HUES64 (cell line): ENCODE measurements at regions not wholly inside any gene's neighbourhood (a gene's known extent, or its start where the extent isn't known, plus 50 kb on each side); places are given as distances from the start of the nearest gene placed in this dataset.

Source experiments
- H3K27ac ChIP-seq: 2 replicates; pipeline ENCODE4 v1.7.0; 2013; ENCODE audit warnings: low read depth, low read length, inconsistent platforms
- H3K27me3 ChIP-seq: 2 replicates; pipeline ENCODE4 v1.6.1; 2013; ENCODE audit warnings: mild to moderate bottlenecking, low read length; ENCODE audit not compliant: insufficient read depth
- H3K36me3 ChIP-seq: 2 replicates; pipeline ENCODE4 v1.6.1; 2013; ENCODE audit warnings: mild to moderate bottlenecking, low read length; ENCODE audit not compliant: insufficient read depth
- H3K4me1 ChIP-seq: 2 replicates; pipeline ENCODE4 v1.6.1; 2013; ENCODE audit warnings: mild to moderate bottlenecking, low read length, moderate library complexity; ENCODE audit not compliant: insufficient read depth
- H3K4me3 ChIP-seq: 2 replicates; pipeline ENCODE4 v1.5.1; 2013; ENCODE audit warnings: mild to moderate bottlenecking, low read length, moderate library complexity
- H3K9ac ChIP-seq: 2 replicates; pipeline ENCODE4 v1.6.1; 2013; ENCODE audit warnings: mild to moderate bottlenecking, low read depth, low read length
- H3K9me3 ChIP-seq: 2 replicates; pipeline ENCODE4 v1.6.1; 2013; ENCODE audit warnings: low read depth, low read length; ENCODE audit not compliant: insufficient read depth
- WGBS: fragments of 150-250, 120-280 bp; methylation state at CpG from one replicate; pipeline ENCODE4 v1.1.7; 2013; ENCODE audit warnings: missing lambda C conversion rate; 5-methylcytosine and 5-hydroxymethylcytosine counted together

- Histone ChIP-seq H3K4me3 (no peak overlapping the region), H3K27ac (no peak overlapping the region), H3K9me3 (no peaks in the 10 kb centered on the region), H3K9ac (no peak overlapping the region), H3K4me1 (peaks cover 5% of the 10 kb centered on the region), H3K36me3 (no peaks in the 10 kb centered on the region), H3K27me3 (no peaks in the 10 kb centered on the region)
- 93% methylated on average over 7 of the region's 7 CpGs for WGBS
Measured at GRCh38 chr12:124097701-124098100, 124.7 kb downstream of the ZNF664 start.

- Histone ChIP-seq H3K27me3 (no peaks in the 10 kb centered on the region), H3K4me3 (no peak overlapping the region), H3K9ac (no peak overlapping the region), H3K4me1 (peaks cover 5% of the 10 kb centered on the region), H3K9me3 (no peaks in the 10 kb centered on the region), H3K27ac (no peak overlapping the region), H3K36me3 (no peaks in the 10 kb centered on the region)
- 93% methylated on average over 14 of the region's 14 CpGs for WGBS
Measured at GRCh38 chr12:124098101-124098757, 125.2 kb downstream of the ZNF664 start.

DNA sequence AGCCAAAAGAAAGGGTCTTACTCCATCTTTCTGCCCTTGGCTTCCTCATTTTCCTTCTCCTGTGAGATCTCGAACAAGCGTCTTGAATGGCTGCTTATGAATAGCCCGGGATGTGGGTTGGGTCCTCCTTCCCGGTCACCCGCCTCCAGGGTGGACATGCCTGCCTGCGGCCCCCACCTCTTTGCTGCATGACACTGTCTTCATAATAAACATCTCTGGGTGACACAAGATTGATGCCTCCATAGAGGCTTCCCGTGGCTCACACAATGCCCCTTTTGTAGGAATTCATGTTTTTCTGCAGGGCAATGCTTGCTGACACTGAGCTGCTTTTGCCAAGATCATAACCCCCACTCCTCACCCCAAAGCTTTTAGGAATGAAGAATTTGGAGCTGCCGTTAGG lies 125.9 kb downstream of the ZNF664 start:
- no peaks in the 10 kb centered on the region for H3K36me3 ChIP-seq
- H3K4me3 ChIP-seq = no peak overlapping the region
- H3K27me3 ChIP-seq = no peaks in the 10 kb centered on the region
- H3K4me1 ChIP-seq = peaks cover 5% of the 10 kb centered on the region
- no peak overlapping the region for H3K27ac ChIP-seq
- WGBS = 86% methylated on average over 8 of the region's 8 CpGs
- no peak overlapping the region for H3K9ac ChIP-seq
- no peaks in the 10 kb centered on the region for H3K9me3 ChIP-seq

DNA sequence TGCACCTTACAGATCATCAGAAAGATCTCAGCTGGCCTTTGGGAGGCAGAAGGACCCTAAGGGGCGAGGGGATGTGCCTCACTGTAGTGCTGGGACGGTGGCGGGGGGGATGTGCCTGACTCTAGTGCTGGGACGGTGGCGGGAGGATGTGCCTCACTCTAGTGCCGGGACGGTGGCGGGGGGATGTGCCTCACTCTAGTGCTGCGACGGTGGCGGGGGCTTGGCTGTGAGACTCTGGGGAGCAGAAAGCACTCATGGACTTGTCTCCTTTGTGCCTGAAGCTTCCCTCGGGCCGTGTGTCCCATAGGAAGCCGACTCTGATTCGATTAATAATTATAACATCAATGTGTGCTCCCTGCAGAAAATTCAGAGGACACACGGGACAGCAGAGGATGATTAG lies 126.6 kb downstream of the ZNF664 start:
- Histone ChIP-seq H3K9ac (no peak overlapping the region), H3K27ac (no peak overlapping the region), H3K36me3 (no peaks in the 10 kb centered on the region), H3K4me3 (no peak overlapping the region), H3K4me1 (peaks cover 5% of the 10 kb centered on the region), H3K27me3 (no peaks in the 10 kb centered on the region), H3K9me3 (no peaks in the 10 kb centered on the region)
- 94% methylated on average over 16 of the region's 16 CpGs for WGBS

DNA sequence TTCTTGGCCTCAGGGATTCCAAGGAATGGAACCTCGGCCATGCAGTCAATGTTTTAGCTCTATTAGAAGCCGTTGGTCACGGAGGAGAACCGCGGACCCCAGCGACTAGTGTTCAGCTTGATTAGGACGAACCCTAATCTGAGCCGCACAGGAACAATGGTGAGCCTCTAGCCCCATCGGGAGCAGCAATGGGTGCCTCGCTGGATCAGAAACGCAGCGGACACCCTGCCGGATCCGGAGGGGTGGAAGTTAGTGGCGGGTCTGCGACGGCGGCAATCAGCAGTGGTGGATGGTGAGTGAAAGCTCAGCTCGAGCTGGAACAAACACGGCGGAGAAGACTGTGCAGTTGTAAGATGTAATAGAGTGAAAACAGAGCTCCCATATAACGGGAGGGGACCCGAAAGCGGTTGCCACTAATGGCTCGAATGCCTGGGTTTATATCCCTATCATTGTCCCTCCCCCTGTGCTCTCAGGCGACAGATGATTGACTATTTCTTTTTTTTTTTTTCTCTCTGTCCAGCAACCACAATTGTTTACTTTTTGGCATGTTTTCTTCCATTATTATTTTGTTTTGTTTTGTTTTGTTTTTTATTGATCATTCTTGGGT lies 127.7 kb downstream of the ZNF664 start:
- Histone ChIP-seq H3K4me1 (peaks cover 5% of the 10 kb centered on the region), H3K4me3 (no peak overlapping the region), H3K9ac (no peak overlapping the region), H3K27ac (no peak overlapping the region), H3K9me3 (no peaks in the 10 kb centered on the region), H3K36me3 (no peaks in the 10 kb centered on the region), H3K27me3 (no peaks in the 10 kb centered on the region)
- WGBS = 87% methylated on average over 26 of the region's 26 CpGs

- Histone ChIP-seq H3K27ac (no peak overlapping the region), H3K4me3 (no peak overlapping the region), H3K9ac (no peak overlapping the region), H3K4me1 (peaks cover 7% of the 10 kb centered on the region), H3K27me3 (no peaks in the 10 kb centered on the region), H3K9me3 (peaks cover 4% of the 10 kb centered on the region; the same call in 1 of the 2 replicates), H3K36me3 (no peaks in the 10 kb centered on the region)
- WGBS = 90% methylated on average over 14 of the region's 14 CpGs
Measured at GRCh38 chr12:124105546-124105945, 132.5 kb downstream of the ZNF664 start.

DNA sequence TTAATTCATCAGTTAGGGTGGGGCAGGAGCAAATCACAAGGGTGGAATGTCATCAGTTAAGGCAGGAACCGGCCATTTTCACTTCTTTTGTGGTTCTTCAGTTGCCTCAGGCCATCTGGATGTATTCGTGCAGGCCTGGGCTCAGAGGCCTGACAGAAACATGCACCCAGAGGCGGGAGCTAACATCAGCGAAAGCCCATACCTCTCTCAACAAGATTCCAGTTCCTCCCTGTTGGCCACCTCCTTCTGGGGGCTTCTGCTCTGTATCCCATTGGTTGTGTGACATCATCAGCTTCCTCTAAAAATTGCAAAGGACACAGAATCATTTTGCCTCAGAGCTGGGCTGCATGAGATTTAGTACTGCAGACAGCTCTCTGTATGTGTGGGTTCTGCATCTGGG lies 134.3 kb downstream of the ZNF664 start:
- 85% methylated on average over 4 of the region's 4 CpGs for WGBS
- Histone ChIP-seq H3K9me3 (peaks cover 4% of the 10 kb centered on the region; the same call in 1 of the 2 replicates), H3K27ac (no peak overlapping the region), H3K36me3 (no peaks in the 10 kb centered on the region), H3K9ac (no peak overlapping the region), H3K4me1 (peaks cover 13% of the 10 kb centered on the region), H3K4me3 (no peak overlapping the region), H3K27me3 (no peaks in the 10 kb centered on the region)

DNA sequence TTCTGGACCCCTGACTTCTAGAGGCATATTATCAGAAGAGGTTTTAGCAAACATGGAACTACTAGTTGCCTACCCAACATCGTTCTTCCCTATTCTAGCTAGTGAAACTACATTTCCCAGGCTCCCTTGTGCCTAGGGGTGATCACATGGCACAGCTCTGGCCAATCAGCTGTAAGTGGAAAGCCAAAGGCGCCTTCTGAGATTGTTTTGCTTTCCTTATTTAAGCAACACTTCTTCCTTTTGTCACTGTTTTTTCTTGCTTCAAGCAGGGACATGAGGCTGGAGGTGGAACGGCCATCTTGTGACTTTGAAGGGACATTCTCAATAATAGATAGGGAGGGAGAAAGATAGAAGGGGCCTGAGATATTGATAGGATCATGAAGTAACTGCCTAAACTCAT lies 136.7 kb downstream of the ZNF664 start:
- Histone ChIP-seq H3K9me3 (peaks cover 7% of the 10 kb centered on the region), H3K36me3 (no peaks in the 10 kb centered on the region), H3K4me1 (peaks cover 13% of the 10 kb centered on the region), H3K27me3 (no peaks in the 10 kb centered on the region), H3K4me3 (no peak overlapping the region), H3K9ac (no peak overlapping the region), H3K27ac (no peak overlapping the region)
- WGBS = 67% methylated on average over 3 of the region's 3 CpGs

DNA sequence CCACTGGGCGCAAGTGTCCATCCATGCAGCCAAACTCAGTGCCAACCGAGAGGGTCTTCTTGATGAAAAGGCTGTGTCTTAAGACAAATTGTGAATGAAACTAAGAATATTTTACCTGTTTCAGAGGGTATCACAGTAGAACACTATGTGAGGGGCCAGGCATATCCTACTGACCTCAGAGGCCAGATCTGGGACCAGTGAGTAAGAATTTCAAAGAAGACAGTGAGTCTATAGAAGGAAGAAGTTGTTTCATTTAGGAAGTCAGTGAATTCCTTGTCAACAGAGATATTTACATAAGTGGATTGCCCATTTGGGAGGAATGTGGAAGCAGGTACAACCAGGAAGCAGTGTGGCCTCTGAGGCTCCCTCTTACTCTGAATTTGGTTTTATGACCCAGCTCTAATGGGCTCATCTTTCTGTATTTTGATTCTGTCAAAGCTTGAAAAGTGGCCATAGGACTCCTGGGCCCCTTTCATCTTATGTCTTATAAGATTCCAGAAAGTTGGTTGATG lies 137.4 kb downstream of the ZNF664 start:
- no peaks in the 10 kb centered on the region for H3K36me3 ChIP-seq
- peaks cover 7% of the 10 kb centered on the region for H3K9me3 ChIP-seq
- no peak overlapping the region for H3K4me3 ChIP-seq
- WGBS = 96% methylated on average over 2 of the region's 2 CpGs
- H3K4me1 ChIP-seq = peaks cover 13% of the 10 kb centered on the region
- no peaks in the 10 kb centered on the region for H3K27me3 ChIP-seq
- no peak overlapping the region for H3K27ac ChIP-seq
- no peak overlapping the region for H3K9ac ChIP-seq

- Histone ChIP-seq H3K9me3 (peaks cover 7% of the 10 kb centered on the region), H3K4me3 (no peak overlapping the region), H3K27ac (no peak overlapping the region), H3K36me3 (no peaks in the 10 kb centered on the region), H3K4me1 (peaks cover 18% of the 10 kb centered on the region), H3K27me3 (no peaks in the 10 kb centered on the region), H3K9ac (no peak overlapping the region)
- 87% methylated on average over 5 of the region's 5 CpGs for WGBS
Measured at GRCh38 chr12:124111006-124111405, 138.0 kb downstream of the ZNF664 start.

DNA sequence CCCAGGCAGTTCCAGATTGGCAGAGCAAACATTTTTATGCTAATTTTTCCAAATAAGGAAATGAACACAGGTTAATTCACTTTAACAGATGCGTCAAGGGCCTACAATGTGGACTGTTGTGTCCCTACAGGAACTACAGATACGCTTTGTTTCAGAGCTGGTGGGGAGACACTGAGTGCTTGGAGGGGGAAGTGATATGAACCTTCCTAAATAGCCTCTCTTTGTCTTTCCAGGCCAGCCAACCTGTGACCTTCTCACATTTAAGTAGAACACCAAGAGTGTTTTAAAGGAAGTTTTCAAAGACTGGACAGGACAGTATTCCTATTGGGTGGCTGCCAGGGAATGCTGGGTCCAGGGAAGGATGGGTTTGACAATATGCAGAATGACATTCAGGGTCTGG lies 141.3 kb downstream of the ZNF664 start:
- Histone ChIP-seq H3K9me3 (peaks cover 4% of the 10 kb centered on the region; the same call in 1 of the 2 replicates), H3K36me3 (no peaks in the 10 kb centered on the region), H3K27me3 (no peaks in the 10 kb centered on the region), H3K9ac (no peak overlapping the region), H3K4me3 (no peak overlapping the region), H3K27ac (no peak overlapping the region), H3K4me1 (peaks cover 25% of the 10 kb centered on the region)
- WGBS = 94% methylated on average over 2 of the region's 2 CpGs
